PC-9 (cell line): ENCODE measurements at regions not wholly inside any gene's neighbourhood (a gene's known extent, or its start where the extent isn't known, plus 50 kb on each side); places are given as distances from the start of the nearest gene placed in this dataset.

Experiments used
- EZH2 ChIP-seq: fragments of 200-600 bp; sonication (generic); IDR thresholded peaks from 2 replicates; pipeline ENCODE4 v1.8.0; 2017; ENCODE audit warnings: antibody characterized with exemption, low read depth
- TF ChIP-seq, protein P1 (sequence below): fragments of 200-600 bp; sonication (generic); conservative IDR thresholded peaks from 2 replicates; pipeline ENCODE4 v1.6.1; 2017; ENCODE audit warnings: mixed run types, antibody characterized with exemption, mild to moderate bottlenecking, moderate library complexity

DNA sequence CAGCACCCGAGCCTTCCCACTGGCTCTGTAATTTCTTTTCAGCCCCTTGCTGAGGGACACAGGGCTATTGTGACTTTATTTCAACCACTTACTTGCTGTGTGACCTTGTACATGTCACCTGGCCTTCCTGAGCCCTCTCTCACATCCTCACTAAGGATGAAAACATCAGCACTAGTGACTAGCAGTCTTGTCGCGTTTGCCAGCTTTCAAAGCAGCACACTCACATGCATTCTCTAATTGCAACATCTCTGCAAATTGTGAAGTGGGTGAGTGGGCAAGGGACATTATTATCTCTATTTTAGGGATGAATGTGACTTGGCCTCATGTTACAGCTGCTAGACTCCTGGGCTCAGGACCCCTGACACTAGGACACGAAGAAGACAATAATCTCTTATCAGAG is 144.5 kb downstream of the SEC61B start:
- TF ChIP-seq, protein P1, sequence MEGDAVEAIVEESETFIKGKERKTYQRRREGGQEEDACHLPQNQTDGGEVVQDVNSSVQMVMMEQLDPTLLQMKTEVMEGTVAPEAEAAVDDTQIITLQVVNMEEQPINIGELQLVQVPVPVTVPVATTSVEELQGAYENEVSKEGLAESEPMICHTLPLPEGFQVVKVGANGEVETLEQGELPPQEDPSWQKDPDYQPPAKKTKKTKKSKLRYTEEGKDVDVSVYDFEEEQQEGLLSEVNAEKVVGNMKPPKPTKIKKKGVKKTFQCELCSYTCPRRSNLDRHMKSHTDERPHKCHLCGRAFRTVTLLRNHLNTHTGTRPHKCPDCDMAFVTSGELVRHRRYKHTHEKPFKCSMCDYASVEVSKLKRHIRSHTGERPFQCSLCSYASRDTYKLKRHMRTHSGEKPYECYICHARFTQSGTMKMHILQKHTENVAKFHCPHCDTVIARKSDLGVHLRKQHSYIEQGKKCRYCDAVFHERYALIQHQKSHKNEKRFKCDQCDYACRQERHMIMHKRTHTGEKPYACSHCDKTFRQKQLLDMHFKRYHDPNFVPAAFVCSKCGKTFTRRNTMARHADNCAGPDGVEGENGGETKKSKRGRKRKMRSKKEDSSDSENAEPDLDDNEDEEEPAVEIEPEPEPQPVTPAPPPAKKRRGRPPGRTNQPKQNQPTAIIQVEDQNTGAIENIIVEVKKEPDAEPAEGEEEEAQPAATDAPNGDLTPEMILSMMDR: no peak
- no peak for TF ChIP-seq EZH2
